Breast epithelium (tissue), 3 donors: ENCODE measurements at regions not wholly inside any gene's neighbourhood (a gene's known extent, or its start where the extent isn't known, plus 50 kb on each side); places are given as distances from the start of the nearest gene placed in this dataset.

ENCODE experiments used
- CTCF ChIP-seq, 3 donors: fragments of 450-650 bp; IDR thresholded peaks; one replicate each; pipeline ENCODE4 v1.5.1; 2016 to 2017; ENCODE audit warnings: antibody characterized with exemption in 3 of 3, mild to moderate bottlenecking in 3 of 3, moderate library complexity in 3 of 3
- POLR2A ChIP-seq: fragments of 450-650 bp; IDR thresholded peaks from one replicate; pipeline ENCODE4 v1.6.1; 2016; ENCODE audit warnings: antibody characterized with exemption, mild to moderate bottlenecking, moderate library complexity
- POLR2AphosphoS5 ChIP-seq, 3 donors: sonication (generic); formaldehyde crosslinking; IDR thresholded peaks; one replicate each; pipeline ENCODE4 v1.6.1; 2017; ENCODE audit warnings: antibody characterized with exemption in 3 of 3

- no peak for TF ChIP-seq CTCF (IDR thresholded peaks at IDR 0.05)
- no peak for TF ChIP-seq POLR2A
- no peak for TF ChIP-seq POLR2AphosphoS5 (IDR thresholded peaks at IDR 0.05)
These were observed 133.1 kb upstream of the FOXA2 start for GRCh38 chr20:22717466-22717865.
